ENCODE measurements at regions not wholly inside any gene's neighbourhood (a gene's known extent, or its start where the extent isn't known, plus 50 kb on each side); places are given as distances from the start of the nearest gene placed in this dataset.

DNA sequence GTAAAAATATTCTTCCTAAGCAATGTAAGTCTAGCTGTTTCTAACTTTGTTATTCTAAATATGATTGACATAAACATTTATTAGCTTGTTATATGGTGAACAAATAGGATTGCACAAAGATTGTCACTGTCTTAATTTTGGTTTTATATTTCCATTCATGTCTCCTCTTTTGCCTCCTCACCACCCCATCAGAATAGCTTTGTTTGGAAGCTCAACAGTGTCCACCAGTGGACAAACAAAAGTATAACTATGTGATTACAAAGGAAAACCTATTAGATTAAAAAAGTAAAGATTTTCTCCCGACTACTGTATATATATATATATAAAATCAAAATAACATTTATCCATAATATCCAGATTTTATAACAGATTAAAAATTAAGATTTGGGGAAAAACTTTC is 468.2 kb downstream of the ZIC3 start:
- TF ChIP-seq, protein P1, sequence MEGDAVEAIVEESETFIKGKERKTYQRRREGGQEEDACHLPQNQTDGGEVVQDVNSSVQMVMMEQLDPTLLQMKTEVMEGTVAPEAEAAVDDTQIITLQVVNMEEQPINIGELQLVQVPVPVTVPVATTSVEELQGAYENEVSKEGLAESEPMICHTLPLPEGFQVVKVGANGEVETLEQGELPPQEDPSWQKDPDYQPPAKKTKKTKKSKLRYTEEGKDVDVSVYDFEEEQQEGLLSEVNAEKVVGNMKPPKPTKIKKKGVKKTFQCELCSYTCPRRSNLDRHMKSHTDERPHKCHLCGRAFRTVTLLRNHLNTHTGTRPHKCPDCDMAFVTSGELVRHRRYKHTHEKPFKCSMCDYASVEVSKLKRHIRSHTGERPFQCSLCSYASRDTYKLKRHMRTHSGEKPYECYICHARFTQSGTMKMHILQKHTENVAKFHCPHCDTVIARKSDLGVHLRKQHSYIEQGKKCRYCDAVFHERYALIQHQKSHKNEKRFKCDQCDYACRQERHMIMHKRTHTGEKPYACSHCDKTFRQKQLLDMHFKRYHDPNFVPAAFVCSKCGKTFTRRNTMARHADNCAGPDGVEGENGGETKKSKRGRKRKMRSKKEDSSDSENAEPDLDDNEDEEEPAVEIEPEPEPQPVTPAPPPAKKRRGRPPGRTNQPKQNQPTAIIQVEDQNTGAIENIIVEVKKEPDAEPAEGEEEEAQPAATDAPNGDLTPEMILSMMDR (conservative IDR thresholded peaks at IDR 0.05) = 0 out of 2 replicates have a peak, but pooled peaks have one; percentile 33
- TF ChIP-seq EZH2 (IDR thresholded peaks at IDR 0.05; ENCODE audit: low read depth) = no peak

Data from PC-9 (cell line).